GM10266 (cell line): ENCODE measurements at regions not wholly inside any gene's neighbourhood (a gene's known extent, or its start where the extent isn't known, plus 50 kb on each side); places are given as distances from the start of the nearest gene placed in this dataset.

ENCODE experiments used
- DNase-seq: peaks from one replicate; pipeline ENCODE4 v3.0.0; 2012; ENCODE audit errors: extremely low spot score
- CTCF ChIP-seq: IDR thresholded peaks from 2 replicates; pipeline ENCODE4 v1.5.1; 2012; ENCODE audit warnings: mild to moderate bottlenecking, low read depth; ENCODE audit not compliant: control insufficient read depth, insufficient read depth; ENCODE audit errors: missing control alignments

- no peak for TF ChIP-seq CTCF
- DNase-seq = no peak
These were observed 53.8 kb upstream of the CLCN4 start for GRCh38 chrX:10103023-10103422.

GRCh38 chrX:10104958-10105658 lies 51.7 kb upstream of the CLCN4 start:
- no peak for DNase-seq
- no peak for TF ChIP-seq CTCF

- DNase-seq = peak; percentile 45
- no peak for TF ChIP-seq CTCF
These were observed 50.0 kb upstream of the CLCN4 start for GRCh38 chrX:10106806-10107205.
